ENCODE measurements at regions not wholly inside any gene's neighbourhood (a gene's known extent, or its start where the extent isn't known, plus 50 kb on each side); places are given as distances from the start of the nearest gene placed in this dataset.
"Not testable (repeated sequence)": the region's sequence is repeated elsewhere in the genome, so short reads cannot be mapped to it uniquely, and the experiment has no call there.

- no peak for DNase-seq
- H3K27me3 ChIP-seq, result no peaks in the 10 kb centered on the region
- no peak overlapping the region for H3K27ac ChIP-seq
- no peak for ATAC-seq
- intact Hi-C loops (cut with DNase I; ENCODE audit: low total_unique reads), result no loop called here
- TF ChIP-seq POLR2A (IDR thresholded peaks at IDR 0.05) (no peak), CTCF (IDR thresholded peaks at IDR 0.05 in 4 of 5, conservative IDR thresholded peaks at IDR 0.05 in 1 of 5) (no peak)
- no peaks in the 10 kb centered on the region for H3K36me3 ChIP-seq
- H3K4me3 ChIP-seq, result no peak overlapping the region
- H3K9me3 ChIP-seq, result no peaks in the 10 kb centered on the region
- in situ Hi-C loops (cut with MboI; ENCODE audit: low sequenced_read_pairs in 4 of 4), result no loop called here
- no peaks in the 10 kb centered on the region for H3K4me1 ChIP-seq
Measured at GRCh38 chr5:105617436-105618215, 2053.1 kb downstream of the EFNA5 start.

GRCh38 chr5:105616599-105616998 is 2054.0 kb upstream of the NUDT12 start:
- Histone ChIP-seq H3K36me3 (no peaks in the 10 kb centered on the region), H3K27me3 (no peaks in the 10 kb centered on the region), H3K4me1 (no peaks in the 10 kb centered on the region), H3K4me3 (no peak overlapping the region), H3K27ac (no peak overlapping the region), H3K9me3 (no peaks in the 10 kb centered on the region)
- intact Hi-C loops (cut with DNase I; ENCODE audit: low total_unique reads), result no loop called here
- no peak for ATAC-seq
- no peak for TF ChIP-seq CTCF (IDR thresholded peaks at IDR 0.05 in 4 of 5, conservative IDR thresholded peaks at IDR 0.05 in 1 of 5)
- no peak for TF ChIP-seq POLR2A (IDR thresholded peaks at IDR 0.05)
- in situ Hi-C loops (cut with MboI; ENCODE audit: low sequenced_read_pairs in 4 of 4), result no loop called here
- no peak for DNase-seq

- H3K27ac ChIP-seq; ATAC-seq; H3K27me3 ChIP-seq; intact Hi-C loops (cut with DNase I; ENCODE audit: low total_unique reads); DNase-seq; H3K36me3 ChIP-seq; H3K4me1 ChIP-seq; H3K9me3 ChIP-seq; in situ Hi-C loops (cut with MboI; ENCODE audit: low sequenced_read_pairs in 4 of 4); H3K4me3 ChIP-seq: not testable (repeated sequence)
Measured at GRCh38 chr5:105602406-105602805, 2039.8 kb upstream of the NUDT12 start.

- no peak for ATAC-seq
Measured at GRCh38 chr5:105593011-105593760, 2030.6 kb upstream of the NUDT12 start.

More at GRCh38 chr5:105593011-105593760, 2030.6 kb upstream of the NUDT12 start:
- H3K27me3 ChIP-seq, result no peaks in the 10 kb centered on the region
- no peak overlapping the region for H3K4me3 ChIP-seq
- TF ChIP-seq POLR2A (IDR thresholded peaks at IDR 0.05), result no peak
- TF ChIP-seq CTCF (IDR thresholded peaks at IDR 0.05 in 4 of 5, conservative IDR thresholded peaks at IDR 0.05 in 1 of 5), result no peak
- intact Hi-C loops (cut with DNase I; ENCODE audit: low total_unique reads), result no loop called here
- H3K4me1 ChIP-seq, result no peaks in the 10 kb centered on the region
- in situ Hi-C loops (cut with MboI; ENCODE audit: low sequenced_read_pairs in 4 of 4), result no loop called here
- H3K36me3 ChIP-seq, result no peaks in the 10 kb centered on the region
- no peak overlapping the region for H3K27ac ChIP-seq
- no peaks in the 10 kb centered on the region for H3K9me3 ChIP-seq
- no peak for DNase-seq
